Activated T-helper 1 cell treated with anti-CD3 and anti-CD28 coated beads, Interleukin-12 subunit alpha, Interleukin-12 subunit beta, Interleukin-2, Interleukin-4 antibody, amounts not matched to agents 30 ng/mL and 10 ng/mL and 1 ng/mL, durations not matched to agents 14 hours and 24 hours and 36 hours (primary cell): ENCODE measurements at regions not wholly inside any gene's neighbourhood (a gene's known extent, or its start where the extent isn't known, plus 50 kb on each side); places are given as distances from the start of the nearest gene placed in this dataset.
A peak's percentile ranks its signal among the peaks of the same experiment; 100 is the strongest.

ENCODE experiments used
- DNase-seq: peaks from one replicate; pipeline ENCODE4 v3.0.0; 2021; ENCODE audit warnings: low spot score
- H3K27ac Mint-ChIP-seq: one replicate; pipeline ENCODE4 v1.8.0; 2021; ENCODE audit warnings: mild to moderate bottlenecking, mixed read lengths
- H3K27me3 Mint-ChIP-seq: one replicate; pipeline ENCODE4 v1.8.0; 2022; ENCODE audit warnings: mild to moderate bottlenecking, moderate library complexity, mixed read lengths; ENCODE audit not compliant: insufficient read depth
- H3K36me3 Mint-ChIP-seq: one replicate; pipeline ENCODE4 v1.8.0; 2021; ENCODE audit warnings: low read depth, mixed read lengths
- H3K4me1 Mint-ChIP-seq: one replicate; pipeline ENCODE4 v1.8.0; 2021; ENCODE audit warnings: low read depth, mixed read lengths
- H3K4me3 Mint-ChIP-seq: one replicate; pipeline ENCODE4 v1.8.0; 2021; ENCODE audit warnings: mild to moderate bottlenecking, moderate library complexity, mixed read lengths
- H3K9me3 Mint-ChIP-seq: one replicate; pipeline ENCODE4 v1.8.0; 2021; ENCODE audit warnings: mixed read lengths
- intact Hi-C: fragments of 100-400 bp; cut with micrococcal nuclease; formaldehyde crosslinking; loops from one replicate; pipeline ENCODE4 v1.15.1; 2024

- peak overlapping the region; percentile 69 for H3K27ac Mint-ChIP-seq
- H3K27me3 Mint-ChIP-seq, result no peaks in the 10 kb centered on the region
- H3K4me1 Mint-ChIP-seq, result peaks cover 85% of the 10 kb centered on the region
- H3K4me3 Mint-ChIP-seq, result no peak overlapping the region
- intact Hi-C loops, result loop anchor here (2.0 to 10.0 kb wide), 7 partner anchors 184 to 642 kb away; partner anchors contain the start of gene MAX
- DNase-seq, result no peak
- H3K36me3 Mint-ChIP-seq, result peaks cover 13% of the 10 kb centered on the region
- peaks cover 4% of the 10 kb centered on the region for H3K9me3 Mint-ChIP-seq
Observed at GRCh38 chr14:65286443-65286842, 126.1 kb upstream of the FUT8 start.

GRCh38 chr14:65287264-65288131, 125.0 kb upstream of the FUT8 start:
- H3K9me3 Mint-ChIP-seq, result peaks cover 4% of the 10 kb centered on the region
- H3K27ac Mint-ChIP-seq, result peak overlapping the region; percentile 97
- H3K4me3 Mint-ChIP-seq, result peak overlapping the region; percentile 82
- intact Hi-C loops, result loop anchor here (1.0 to 10.0 kb wide), 18 partner anchors 16 to 641 kb away; partner anchors contain the start of gene MAX
- peak; percentile 63 for DNase-seq
- peaks cover 13% of the 10 kb centered on the region for H3K36me3 Mint-ChIP-seq
- peaks cover 82% of the 10 kb centered on the region for H3K4me1 Mint-ChIP-seq
- H3K27me3 Mint-ChIP-seq, result no peaks in the 10 kb centered on the region

GRCh38 chr14:65290830-65291229, 121.7 kb upstream of the FUT8 start:
- Mint-ChIP-seq H3K27me3 (no peaks in the 10 kb centered on the region), H3K27ac (peak overlapping the region; percentile 86), H3K36me3 (peaks cover 16% of the 10 kb centered on the region), H3K4me1 (peaks cover 57% of the 10 kb centered on the region), H3K4me3 (peak overlapping the region; percentile 61), H3K9me3 (peaks cover 4% of the 10 kb centered on the region)
- DNase-seq, result no peak
- intact Hi-C loops, result loop anchor here (1.0 kb wide), 1 partner anchor 11 kb away; no protein-coding TSS in a partner anchor

- peak overlapping the region; percentile 61 for H3K4me3 Mint-ChIP-seq
- peaks cover 4% of the 10 kb centered on the region for H3K9me3 Mint-ChIP-seq
- H3K36me3 Mint-ChIP-seq, result peaks cover 16% of the 10 kb centered on the region
- peak overlapping the region; percentile 86 for H3K27ac Mint-ChIP-seq
- H3K27me3 Mint-ChIP-seq, result no peaks in the 10 kb centered on the region
- intact Hi-C loops, result loop anchor here (1.0 kb wide), 1 partner anchor 11 kb away; no protein-coding TSS in a partner anchor
- H3K4me1 Mint-ChIP-seq, result peaks cover 58% of the 10 kb centered on the region
- no peak for DNase-seq
Observed at GRCh38 chr14:65291531-65291930, 121.0 kb upstream of the FUT8 start.

GRCh38 chr14:65294816-65295215, 117.7 kb upstream of the FUT8 start:
- H3K27ac Mint-ChIP-seq, result no peak overlapping the region
- H3K9me3 Mint-ChIP-seq, result peaks cover 4% of the 10 kb centered on the region
- intact Hi-C loops, result no loop called here
- no peak overlapping the region for H3K4me3 Mint-ChIP-seq
- H3K36me3 Mint-ChIP-seq, result peaks cover 17% of the 10 kb centered on the region
- H3K4me1 Mint-ChIP-seq, result peaks cover 50% of the 10 kb centered on the region
- DNase-seq, result no peak
- H3K27me3 Mint-ChIP-seq, result no peaks in the 10 kb centered on the region

- DNase-seq, result no peak
- H3K27me3 Mint-ChIP-seq, result no peaks in the 10 kb centered on the region
- H3K4me1 Mint-ChIP-seq, result peaks cover 53% of the 10 kb centered on the region
- H3K36me3 Mint-ChIP-seq, result peaks cover 15% of the 10 kb centered on the region
- intact Hi-C loops, result no loop called here
- H3K27ac Mint-ChIP-seq, result no peak overlapping the region
- no peak overlapping the region for H3K4me3 Mint-ChIP-seq
- no peaks in the 10 kb centered on the region for H3K9me3 Mint-ChIP-seq
Observed at GRCh38 chr14:65296402-65296801, 116.1 kb upstream of the FUT8 start.

GRCh38 chr14:65296876-65297275, 115.7 kb upstream of the FUT8 start:
- H3K36me3 Mint-ChIP-seq, result peaks cover 15% of the 10 kb centered on the region
- peaks cover 53% of the 10 kb centered on the region for H3K4me1 Mint-ChIP-seq
- DNase-seq, result no peak
- H3K9me3 Mint-ChIP-seq, result no peaks in the 10 kb centered on the region
- intact Hi-C loops, result no loop called here
- no peaks in the 10 kb centered on the region for H3K27me3 Mint-ChIP-seq
- H3K27ac Mint-ChIP-seq, result no peak overlapping the region
- H3K4me3 Mint-ChIP-seq, result no peak overlapping the region

- H3K4me3 Mint-ChIP-seq, result no peak overlapping the region
- H3K4me1 Mint-ChIP-seq, result peaks cover 58% of the 10 kb centered on the region
- no peak overlapping the region for H3K27ac Mint-ChIP-seq
- H3K9me3 Mint-ChIP-seq, result no peaks in the 10 kb centered on the region
- H3K27me3 Mint-ChIP-seq, result no peaks in the 10 kb centered on the region
- no peak for DNase-seq
- peaks cover 17% of the 10 kb centered on the region for H3K36me3 Mint-ChIP-seq
- intact Hi-C loops, result no loop called here
Observed at GRCh38 chr14:65297744-65298143, 114.8 kb upstream of the FUT8 start.

GRCh38 chr14:65299826-65300225, 112.7 kb upstream of the FUT8 start:
- Mint-ChIP-seq H3K4me3 (peak overlapping the region; percentile 61), H3K4me1 (peaks cover 79% of the 10 kb centered on the region), H3K27ac (peak overlapping the region; percentile 86), H3K36me3 (peaks cover 15% of the 10 kb centered on the region), H3K9me3 (no peaks in the 10 kb centered on the region), H3K27me3 (no peaks in the 10 kb centered on the region)
- DNase-seq, result no peak
- intact Hi-C loops, result loop anchor here (5.0 kb wide), 3 partner anchors 162 to 337 kb away; partner anchors contain the start of gene FNTB

GRCh38 chr14:65301862-65302539, 110.5 kb upstream of the FUT8 start:
- peak; percentile 21 for DNase-seq
- Mint-ChIP-seq H3K27ac (peak overlapping the region; percentile 99), H3K36me3 (peaks cover 25% of the 10 kb centered on the region), H3K4me1 (peaks cover 84% of the 10 kb centered on the region), H3K4me3 (peak overlapping the region; percentile 77), H3K27me3 (no peaks in the 10 kb centered on the region), H3K9me3 (no peaks in the 10 kb centered on the region)
- intact Hi-C loops, result loop anchor here (1.0 to 5.0 kb wide), 6 partner anchors 11 to 335 kb away; partner anchors contain the start of gene FNTB

GRCh38 chr14:65302571-65303189, 109.8 kb upstream of the FUT8 start:
- H3K4me1 Mint-ChIP-seq, result peaks cover 81% of the 10 kb centered on the region
- H3K4me3 Mint-ChIP-seq, result peak overlapping the region; percentile 77
- H3K36me3 Mint-ChIP-seq, result peaks cover 22% of the 10 kb centered on the region
- H3K27me3 Mint-ChIP-seq, result no peaks in the 10 kb centered on the region
- H3K9me3 Mint-ChIP-seq, result no peaks in the 10 kb centered on the region
- peak; percentile 56 for DNase-seq
- intact Hi-C loops, result loop anchor here (1.0 to 5.0 kb wide), 13 partner anchors 11 to 335 kb away; partner anchors contain the start of gene FNTB
- H3K27ac Mint-ChIP-seq, result peak overlapping the region; percentile 99

- H3K36me3 Mint-ChIP-seq, result peaks cover 16% of the 10 kb centered on the region
- intact Hi-C loops, result loop anchor here (1.0 to 5.0 kb wide), 12 partner anchors 11 to 334 kb away; partner anchors contain the start of gene FNTB
- no peaks in the 10 kb centered on the region for H3K9me3 Mint-ChIP-seq
- H3K4me3 Mint-ChIP-seq, result peak overlapping the region; percentile 77
- no peaks in the 10 kb centered on the region for H3K27me3 Mint-ChIP-seq
- DNase-seq, result peak; percentile 44
- peaks cover 77% of the 10 kb centered on the region for H3K4me1 Mint-ChIP-seq
- H3K27ac Mint-ChIP-seq, result peak overlapping the region; percentile 99
Observed at GRCh38 chr14:65303190-65303898, 109.2 kb upstream of the FUT8 start.
